ENCODE measurements at regions not wholly inside any gene's neighbourhood (a gene's known extent, or its start where the extent isn't known, plus 50 kb on each side); places are given as distances from the start of the nearest gene placed in this dataset.
"Not testable (repeated sequence)": the region's sequence is repeated elsewhere in the genome, so short reads cannot be mapped to it uniquely, and the experiment has no call there.

GRCh38 chr14:106698620-106699267 lies 1172.4 kb downstream of the TMEM121 start:
- not testable (repeated sequence) for TF ChIP-seq CTCF (IDR thresholded peaks at IDR 0.05); ZFX (IDR thresholded peaks at IDR 0.05; ENCODE audit: borderline replicate concordance)

Measured in 22Rv1 (cell line).